GM12874 (cell line): ENCODE measurements at regions not wholly inside any gene's neighbourhood (a gene's known extent, or its start where the extent isn't known, plus 50 kb on each side); places are given as distances from the start of the nearest gene placed in this dataset.

Experiments used
- TF ChIP-seq, protein P1 (sequence below): IDR thresholded peaks from 2 replicates; pipeline ENCODE4 v1.5.1; 2011; ENCODE audit warnings: low read depth, mild to moderate bottlenecking, control low read depth, low read length, moderate library complexity; ENCODE audit not compliant: insufficient read depth

GRCh38 chr3:117485841-117486240 is 776.3 kb downstream of the TUSC7 start:
- TF ChIP-seq, protein P1, sequence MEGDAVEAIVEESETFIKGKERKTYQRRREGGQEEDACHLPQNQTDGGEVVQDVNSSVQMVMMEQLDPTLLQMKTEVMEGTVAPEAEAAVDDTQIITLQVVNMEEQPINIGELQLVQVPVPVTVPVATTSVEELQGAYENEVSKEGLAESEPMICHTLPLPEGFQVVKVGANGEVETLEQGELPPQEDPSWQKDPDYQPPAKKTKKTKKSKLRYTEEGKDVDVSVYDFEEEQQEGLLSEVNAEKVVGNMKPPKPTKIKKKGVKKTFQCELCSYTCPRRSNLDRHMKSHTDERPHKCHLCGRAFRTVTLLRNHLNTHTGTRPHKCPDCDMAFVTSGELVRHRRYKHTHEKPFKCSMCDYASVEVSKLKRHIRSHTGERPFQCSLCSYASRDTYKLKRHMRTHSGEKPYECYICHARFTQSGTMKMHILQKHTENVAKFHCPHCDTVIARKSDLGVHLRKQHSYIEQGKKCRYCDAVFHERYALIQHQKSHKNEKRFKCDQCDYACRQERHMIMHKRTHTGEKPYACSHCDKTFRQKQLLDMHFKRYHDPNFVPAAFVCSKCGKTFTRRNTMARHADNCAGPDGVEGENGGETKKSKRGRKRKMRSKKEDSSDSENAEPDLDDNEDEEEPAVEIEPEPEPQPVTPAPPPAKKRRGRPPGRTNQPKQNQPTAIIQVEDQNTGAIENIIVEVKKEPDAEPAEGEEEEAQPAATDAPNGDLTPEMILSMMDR: no peak

DNA sequence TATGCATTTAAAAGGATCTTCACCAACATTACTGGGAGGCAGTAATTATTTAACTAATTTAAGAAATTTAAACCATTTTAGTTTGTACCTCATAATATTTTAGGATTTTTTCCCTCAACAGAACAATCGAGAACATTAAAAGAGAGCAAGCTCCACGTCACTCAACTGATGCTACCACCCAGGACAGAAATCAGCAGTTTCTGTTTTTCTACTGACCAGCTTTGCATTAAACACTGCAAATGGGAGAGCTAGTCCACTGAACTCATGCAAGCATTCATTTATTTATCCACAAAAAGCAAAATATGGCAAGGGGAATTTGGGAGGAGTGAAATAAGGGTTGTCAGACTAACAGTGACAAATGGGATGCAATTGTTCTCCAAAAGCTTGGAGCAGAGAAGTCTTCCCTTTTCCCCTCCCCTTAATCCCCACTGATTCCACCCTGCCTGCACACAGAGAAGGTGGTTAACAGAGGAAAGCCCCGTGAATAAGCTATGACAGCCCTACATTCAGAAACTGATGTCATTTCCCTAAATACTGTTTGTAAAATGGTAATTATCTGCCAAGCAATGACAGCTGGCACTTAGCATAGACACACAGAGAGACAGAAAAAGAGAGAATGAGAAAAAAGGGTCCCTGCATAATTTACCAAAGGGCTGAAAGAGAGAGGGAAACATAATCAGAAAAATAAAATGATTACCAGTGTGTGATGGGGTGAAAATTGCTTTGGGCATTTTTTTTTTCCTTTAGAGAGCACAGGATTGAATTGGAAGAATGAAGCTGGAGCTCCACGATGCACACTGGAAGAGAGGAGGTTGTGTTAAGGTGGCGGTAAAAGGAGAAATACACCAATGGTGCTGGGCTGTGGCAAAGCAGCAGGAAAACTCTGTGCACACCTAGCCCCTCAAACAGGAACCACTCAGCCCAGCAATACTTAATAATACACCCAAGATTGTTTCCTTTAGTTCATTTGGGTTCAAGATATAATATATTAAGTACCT is 777.4 kb downstream of the TUSC7 start:
- TF ChIP-seq, protein P1: no peak

DNA sequence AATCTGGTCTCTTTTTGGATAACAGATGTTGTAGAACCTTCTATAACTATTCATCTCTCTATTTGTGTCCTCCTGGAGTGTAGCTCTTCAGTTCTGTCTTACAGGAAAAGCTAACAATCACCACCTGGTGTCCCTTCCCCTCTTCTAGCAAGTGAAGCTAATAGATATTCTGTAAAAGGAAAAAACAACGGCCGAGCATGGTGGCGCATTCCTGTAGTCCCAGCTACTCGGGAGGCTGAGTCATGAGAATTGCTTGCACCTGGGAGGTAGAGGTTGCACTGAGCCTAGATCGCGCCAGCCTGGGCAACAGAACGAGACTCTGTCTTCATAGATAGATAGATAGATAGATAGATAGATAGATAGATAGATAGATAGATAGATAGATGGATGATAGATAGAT is 779.4 kb downstream of the TUSC7 start:
- TF ChIP-seq, protein P1: no peak

- TF ChIP-seq, protein P1: no peak
Measured at GRCh38 chr3:117489663-117490079, 780.1 kb downstream of the TUSC7 start.

- TF ChIP-seq, protein P1: no peak
Measured at GRCh38 chr3:117490716-117491115, 781.1 kb downstream of the TUSC7 start.

DNA sequence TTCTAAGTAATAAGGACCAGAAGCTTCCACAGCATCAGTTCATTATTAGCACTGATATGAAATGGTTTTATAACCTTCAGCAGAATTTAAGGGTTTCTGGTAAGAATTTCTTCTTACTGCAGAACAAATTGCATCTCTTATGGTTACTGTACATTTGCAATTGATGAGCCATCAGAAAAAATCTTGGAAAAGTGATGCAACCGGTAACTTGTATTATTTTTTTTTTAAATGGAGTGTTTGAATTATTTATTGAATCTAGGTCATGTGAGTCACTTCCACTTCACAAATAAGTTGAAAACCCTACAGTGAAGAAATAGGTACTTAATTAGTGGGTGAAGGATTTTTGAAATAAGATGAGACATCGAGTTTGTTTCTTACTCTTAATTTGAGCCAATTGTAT is 786.0 kb downstream of the TUSC7 start:
- TF ChIP-seq, protein P1: no peak

- TF ChIP-seq, protein P1: no peak
Measured at GRCh38 chr3:117499189-117499870, 789.8 kb downstream of the TUSC7 start.
